ENCODE measurements at regions not wholly inside any gene's neighbourhood (a gene's known extent, or its start where the extent isn't known, plus 50 kb on each side); places are given as distances from the start of the nearest gene placed in this dataset.

DNA sequence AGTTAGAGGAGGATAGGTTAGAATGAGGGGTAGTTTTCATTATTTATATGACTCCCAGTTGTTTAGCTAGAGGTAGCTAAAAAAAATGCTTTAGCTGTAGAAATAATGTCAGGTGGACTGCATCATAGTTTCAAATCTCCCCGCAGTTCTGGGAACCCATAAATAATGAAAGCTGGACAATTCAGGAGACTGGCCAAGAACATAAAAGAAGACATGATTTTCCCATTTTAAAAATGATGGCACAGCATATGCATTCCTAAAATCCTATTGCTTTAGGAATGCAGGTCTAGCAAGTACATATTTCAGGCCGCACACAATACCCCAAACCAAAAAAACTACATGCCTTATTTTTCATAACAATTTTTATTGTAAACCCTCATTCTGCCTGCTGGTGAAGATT lies 143.3 kb downstream of the CTH start:
- Histone ChIP-seq H4K91ac (ENCODE audit: insufficient read length, low read depth, low read length) (no peak overlapping the region), H3K23ac (ENCODE audit: insufficient read length, low read depth, low read length) (no peak overlapping the region), H3K23me2 (ENCODE audit: insufficient read length, low read depth, low read length, poor library complexity, severe bottlenecking) (no peaks in the 10 kb centered on the region), H2BK120ac (ENCODE audit: low read depth, low read length, poor library complexity, severe bottlenecking) (no peak overlapping the region), H4K8ac (replicated peaks; ENCODE audit: insufficient read length, low read depth, low read length) (no peak overlapping the region), H3K18ac (ENCODE audit: insufficient read length, low read depth, low read length) (no peak overlapping the region), H3K4me1 (ENCODE audit: insufficient read depth, low read length) (peaks cover 8% of the 10 kb centered on the region), H3K9ac (ENCODE audit: extremely low read depth, insufficient read length, low read length) (no peak overlapping the region), H2BK20ac (ENCODE audit: low read depth, low read length, poor library complexity, severe bottlenecking) (no peak overlapping the region), H3T11ph (ENCODE audit: low read length) (no peak overlapping the region), H2AK5ac (ENCODE audit: insufficient read length, low read length) (no peak overlapping the region), H3K4me2 (ENCODE audit: insufficient read depth, insufficient read length, low read length) (no peak overlapping the region), H4K5ac (ENCODE audit: insufficient read length, low read depth, low read length) (no peak overlapping the region), H3K79me2 (ENCODE audit: insufficient read depth, low read length) (no peaks in the 10 kb centered on the region), H3K27me3 (ENCODE audit: insufficient read depth, low read length) (no peaks in the 10 kb centered on the region), H2BK12ac (ENCODE audit: insufficient read length, low read depth, low read length) (no peak overlapping the region), H2AFZ (ENCODE audit: low read length) (no peak overlapping the region), H4K20me1 (ENCODE audit: control insufficient read depth, insufficient read depth, insufficient read length) (no peaks in the 10 kb centered on the region), H2BK5ac (ENCODE audit: insufficient read length, low read length) (no peak overlapping the region), H3K4ac (ENCODE audit: low read depth, low read length) (no peak overlapping the region), H3K14ac (ENCODE audit: insufficient read depth, low read length) (no peak overlapping the region), H3K56ac (ENCODE audit: insufficient read length, low read depth, low read length) (no peak overlapping the region), H3K9me3 (ENCODE audit: control insufficient read depth, low read depth, low read length) (no peaks in the 10 kb centered on the region), H2BK15ac (ENCODE audit: low read depth, low read length) (no peak overlapping the region), H3K79me1 (ENCODE audit: insufficient read depth, low read depth, low read length, poor library complexity, severe bottlenecking) (no peaks in the 10 kb centered on the region), H3K27ac (ENCODE audit: insufficient read length, low read depth, low read length) (no peak overlapping the region)
- Mint-ChIP-seq H3K27me3 (ENCODE audit: low read depth) (no peaks in the 10 kb centered on the region), H3K4me3 (no peak overlapping the region), H3K36me3 (ENCODE audit: insufficient read depth in 1 of 3, low read depth in 3 of 3) (no peaks in the 10 kb centered on the region), H3K9me3 (no peaks in the 10 kb centered on the region), H3K27ac (no peak overlapping the region; a peak in 1 of 7 replicates), H3K4me1 (peaks cover 23 to 24% of the 10 kb centered on the region in 2 experiments)
- no peak for DNase-seq
- no peak for TF ChIP-seq CTCF (conservative IDR thresholded peaks at IDR 0.05)
- no CpG with 5 or more reads among the region's 2 CpGs for WGBS (ENCODE audit: extremely low coverage, insufficient read length, low lambda C conversion rate)

Data from H9 (cell line).